Gastrocnemius medialis (tissue), 4 donors: ENCODE measurements at regions not wholly inside any gene's neighbourhood (a gene's known extent, or its start where the extent isn't known, plus 50 kb on each side); places are given as distances from the start of the nearest gene placed in this dataset.

Experiments
- CTCF ChIP-seq, 5 experiments: fragments of 450-650 bp in 3 of 5; fragments of 200-600 bp in 2 of 5; sonication (generic) in 2 of 5; IDR thresholded peaks in 4 of 5; conservative IDR thresholded peaks in 1 of 5; 1 replicate in 4 of 5; 2 replicates in 1 of 5; pipeline ENCODE4 v1.5.1; 2016 to 2019; ENCODE audit warnings: antibody characterized with exemption in 5 of 5, mild to moderate bottlenecking in 3 of 5, moderate library complexity in 3 of 5
- POLR2A ChIP-seq, 2 donors: fragments of 450-650 bp; IDR thresholded peaks; one replicate each; pipeline ENCODE4 v1.6.1; 2017; ENCODE audit warnings: antibody characterized with exemption in 2 of 2, mild to moderate bottlenecking in 2 of 2, moderate library complexity in 2 of 2

GRCh38 chr7:51517187-51517586, 200.6 kb upstream of the COBL start:
- TF ChIP-seq CTCF (IDR thresholded peaks at IDR 0.05 in 4 of 5, conservative IDR thresholded peaks at IDR 0.05 in 1 of 5) (no peak), POLR2A (IDR thresholded peaks at IDR 0.05) (no peak)
